ENCODE measurements at regions not wholly inside any gene's neighbourhood (a gene's known extent, or its start where the extent isn't known, plus 50 kb on each side); places are given as distances from the start of the nearest gene placed in this dataset.

DNA sequence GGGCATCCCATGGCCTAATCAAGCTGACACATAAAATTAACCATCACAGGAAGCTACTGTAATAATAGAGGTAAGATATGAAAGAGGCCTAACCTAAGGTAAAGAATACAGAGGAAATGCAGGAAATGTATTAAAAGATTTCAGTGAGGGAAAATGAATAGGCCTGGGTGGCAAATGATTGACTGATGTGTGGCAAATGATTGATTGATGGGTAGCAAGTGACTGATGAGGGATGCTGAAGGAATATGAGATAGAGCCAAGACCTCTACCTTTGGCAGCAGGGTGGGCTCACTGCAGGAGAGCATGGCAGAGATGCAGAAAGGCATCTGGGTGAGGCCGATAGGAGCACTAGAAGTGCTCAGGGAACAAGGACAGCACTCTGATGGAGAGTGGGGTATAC, 172.9 kb downstream of the KCTD12 start:
- DNase-seq: no peak

DNA sequence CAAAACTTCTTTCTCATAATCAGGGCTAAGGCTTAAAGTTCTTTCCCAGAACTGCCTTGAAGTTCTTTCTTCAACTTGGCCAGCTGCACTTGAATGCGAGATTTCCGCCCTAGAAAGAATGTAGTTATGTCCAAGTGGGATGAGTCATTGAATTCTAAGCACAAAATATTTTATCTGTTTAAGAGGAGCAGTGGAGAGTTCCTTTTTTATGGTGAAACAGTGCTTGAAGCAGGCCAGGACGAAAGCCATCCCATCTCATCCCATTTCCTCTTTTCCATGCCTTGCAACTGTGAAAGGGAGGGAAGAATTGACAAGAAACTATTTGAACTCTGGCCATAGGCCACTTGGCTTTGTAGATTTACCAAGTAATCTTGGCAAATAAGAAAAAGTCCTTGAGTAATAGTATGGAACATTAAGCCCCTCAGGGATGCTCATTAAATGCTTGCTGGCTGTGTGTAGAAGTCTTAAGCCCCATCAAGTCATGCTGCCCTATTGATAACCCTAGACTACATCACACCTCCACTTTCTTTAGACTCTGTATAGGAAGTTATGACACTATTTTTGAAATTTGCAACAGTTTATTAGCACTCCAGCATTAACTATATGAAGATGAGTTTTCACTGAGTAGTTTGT, 174.5 kb downstream of the KCTD12 start:
- DNase-seq: peak in 3 of 58 donors; percentile 6 to 27 (median 9)

DNA sequence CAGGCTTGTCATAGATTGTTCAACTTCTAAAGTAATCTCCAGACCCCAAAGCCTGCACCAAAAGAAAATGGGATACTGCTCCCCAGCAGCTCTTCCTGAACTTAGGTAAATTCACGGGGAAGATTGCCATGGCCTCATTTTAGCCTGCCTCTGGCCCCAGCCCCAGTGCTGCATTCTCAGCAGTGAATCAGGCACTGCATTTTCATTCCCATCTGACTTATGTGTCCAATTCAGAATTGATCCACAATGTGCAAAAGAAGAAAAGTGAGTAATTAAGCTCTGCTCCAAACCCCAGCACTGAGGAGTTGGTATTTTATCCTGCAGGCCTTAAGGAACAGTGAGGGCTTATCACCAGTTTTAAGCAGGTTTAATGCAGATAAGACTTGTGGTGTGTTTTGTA, 176.4 kb downstream of the KCTD12 start:
- no peak for DNase-seq

DNA sequence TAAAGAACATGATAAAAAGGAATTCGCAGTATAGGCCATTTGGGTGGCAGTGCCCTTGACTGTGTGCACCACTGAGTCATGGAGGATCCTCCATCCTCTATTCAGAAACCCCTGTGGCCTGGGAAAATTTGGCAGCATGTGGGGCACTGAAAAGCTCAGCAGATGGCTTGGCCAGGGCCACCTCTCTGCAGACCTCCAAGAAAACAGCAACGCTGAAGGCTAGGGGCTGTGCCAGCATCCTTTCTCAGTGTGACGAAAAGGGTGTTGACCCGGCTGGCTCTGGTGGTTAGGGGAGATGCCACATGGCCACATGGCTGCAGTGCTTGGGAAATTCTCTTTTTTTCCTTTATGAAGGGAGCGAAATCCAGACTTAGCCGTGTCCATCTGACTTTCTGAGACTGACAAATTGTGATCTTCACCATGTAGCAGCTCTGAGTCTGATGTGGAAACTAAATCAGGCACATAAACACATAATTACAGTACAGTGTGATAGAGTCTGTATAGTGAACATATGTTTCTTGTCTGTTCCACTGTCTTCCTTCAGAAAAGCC, 178.0 kb downstream of the KCTD12 start:
- peak in 25 of 58 donors; percentile 3 to 59 (median 19) for DNase-seq

DNA sequence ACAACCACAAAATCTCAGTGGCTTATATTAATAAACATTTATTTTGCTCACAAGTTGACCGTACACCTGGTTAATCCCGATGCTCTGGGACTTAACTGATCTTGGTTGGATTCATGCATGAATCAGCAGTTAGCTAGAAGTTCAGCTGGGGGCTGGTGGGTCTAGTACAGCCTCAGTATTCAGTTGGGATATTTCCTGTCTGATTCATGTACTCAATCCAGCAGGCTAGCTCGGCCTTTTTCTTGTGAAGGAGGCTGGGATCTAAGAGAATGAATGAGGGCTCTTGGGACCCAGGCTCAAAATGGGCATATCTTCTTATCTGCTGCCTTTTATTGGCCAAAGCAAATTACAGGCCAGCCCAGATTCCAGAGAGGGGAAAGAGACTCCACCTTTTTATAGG, 178.8 kb downstream of the KCTD12 start:
- no peak for DNase-seq

DNA sequence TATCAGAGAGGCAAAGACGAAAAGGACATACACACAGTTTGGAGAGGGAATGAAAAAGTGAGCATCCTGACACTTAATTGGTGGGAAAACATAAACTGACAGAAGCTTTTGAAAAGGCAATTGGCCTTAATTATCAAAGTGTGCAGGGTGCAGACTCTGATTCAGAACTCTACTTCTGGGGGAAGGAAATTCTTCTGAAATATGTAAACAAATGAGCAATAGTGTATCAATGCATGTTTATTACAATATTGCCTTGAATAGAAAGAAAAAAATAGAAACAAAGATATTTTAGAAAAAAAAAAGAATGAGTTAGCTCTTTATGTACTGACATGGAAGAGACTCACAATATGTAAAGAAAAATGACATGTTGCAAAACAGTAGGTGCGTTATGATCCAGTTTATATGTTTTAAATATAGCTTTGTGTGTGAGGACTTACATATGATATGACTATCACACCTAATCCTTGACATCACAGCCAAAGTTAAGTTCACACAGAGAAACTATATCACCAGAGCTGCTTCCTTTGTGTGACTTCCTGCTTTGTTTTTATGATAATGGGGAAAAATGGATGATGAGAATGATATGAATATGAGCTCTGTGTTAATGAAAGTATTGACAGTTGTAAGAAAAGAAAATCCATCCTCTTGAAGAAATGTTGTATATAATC, 182.4 kb downstream of the KCTD12 start:
- no peak for DNase-seq

DNA sequence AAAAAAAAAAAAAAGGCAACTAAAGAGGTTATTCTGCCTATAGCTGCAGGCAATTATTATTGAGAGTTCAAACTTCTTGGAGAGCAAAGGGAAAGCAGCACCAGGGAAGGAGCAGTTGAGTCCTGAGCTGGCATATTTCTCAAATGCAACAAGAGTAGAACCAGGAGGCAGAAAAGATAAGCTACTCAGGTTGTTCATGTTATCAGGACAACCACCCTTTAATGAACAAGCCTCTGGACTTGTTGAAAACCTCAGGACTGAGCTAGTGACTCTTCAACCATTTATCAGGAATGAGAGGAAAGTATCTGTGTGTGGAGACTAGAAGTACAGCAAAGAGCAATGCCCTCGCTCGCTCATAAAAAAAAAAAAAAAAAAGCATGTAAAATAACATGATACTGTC, 183.0 kb downstream of the KCTD12 start:
- DNase-seq: no peak

DNA sequence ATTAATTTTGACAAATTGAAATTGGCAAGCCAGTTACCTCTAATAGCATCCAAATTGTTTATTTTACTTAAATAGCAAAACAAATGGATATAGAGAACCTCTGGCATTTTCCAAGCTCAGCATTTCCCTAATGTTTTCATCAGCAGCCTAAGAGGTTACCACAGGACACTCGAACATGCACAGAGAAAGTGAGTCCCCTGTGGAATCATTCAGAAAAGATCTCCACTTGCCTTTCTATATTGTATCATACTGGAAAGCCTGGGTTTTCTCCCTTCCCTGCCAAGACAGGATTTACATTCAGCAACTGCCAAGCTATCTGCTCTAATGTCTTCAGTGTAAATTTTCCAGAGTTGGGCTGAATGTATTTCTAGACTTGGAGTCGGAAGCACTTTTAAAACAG, 188.9 kb downstream of the KCTD12 start:
- no peak for DNase-seq

DNA sequence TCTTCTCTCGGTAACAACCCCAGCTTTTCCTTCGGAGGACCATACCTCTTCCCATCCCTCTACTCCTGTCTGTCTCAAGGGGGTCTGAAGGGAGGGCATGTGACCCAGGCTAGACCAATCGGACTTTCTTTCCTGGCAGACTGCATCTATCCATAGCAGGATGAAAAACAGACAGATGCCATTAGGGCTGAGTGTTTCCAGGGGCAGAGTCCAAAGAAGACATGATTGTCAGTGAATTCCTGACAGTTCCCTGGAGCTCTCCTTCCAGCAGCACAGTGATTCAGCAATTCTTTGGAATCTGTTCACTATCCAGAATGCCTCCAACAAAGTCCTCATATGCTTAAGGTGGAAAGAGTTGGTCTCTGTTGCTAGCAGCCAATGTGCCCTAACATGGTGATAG, 189.8 kb downstream of the KCTD12 start:
- DNase-seq: no peak

DNA sequence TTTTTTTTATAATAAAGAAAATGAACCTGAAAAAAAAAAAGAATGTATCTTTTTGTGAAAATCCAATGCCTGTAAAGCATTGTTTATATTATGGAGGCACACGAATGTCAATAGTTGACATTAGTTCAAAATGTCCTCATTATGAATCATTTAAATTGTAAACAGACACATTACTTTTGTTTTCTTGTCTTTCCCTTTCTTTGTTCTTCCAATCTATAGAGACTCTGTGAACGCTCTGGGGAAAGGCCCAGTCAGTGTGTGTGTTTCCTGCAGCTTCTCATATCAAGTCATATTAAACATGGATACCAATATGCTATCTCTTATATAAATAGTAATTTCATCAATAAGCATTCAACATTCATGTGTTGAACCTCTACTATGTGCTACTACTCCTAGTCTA, 193.1 kb downstream of the KCTD12 start:
- no peak for DNase-seq

DNA sequence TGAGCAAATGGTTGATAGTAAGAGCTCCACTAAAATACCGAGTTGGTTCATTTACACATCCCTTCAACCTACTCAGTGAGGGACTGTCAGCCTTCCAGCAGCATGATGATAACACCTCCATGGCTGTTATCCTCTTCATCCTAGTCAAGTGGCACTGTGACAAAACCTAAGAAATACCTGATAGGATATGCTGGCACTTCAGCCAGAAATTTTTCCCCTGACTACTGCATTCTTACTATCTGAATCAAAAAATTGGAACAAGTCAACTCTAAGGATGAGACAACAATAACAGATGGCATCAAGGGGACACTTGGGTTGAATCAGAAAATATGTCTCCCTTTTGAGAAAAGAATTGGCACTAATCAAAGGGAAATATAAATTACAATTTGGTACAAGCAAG, 193.9 kb downstream of the KCTD12 start:
- peak in 1 of 58 donors; percentile 6 for DNase-seq

DNA sequence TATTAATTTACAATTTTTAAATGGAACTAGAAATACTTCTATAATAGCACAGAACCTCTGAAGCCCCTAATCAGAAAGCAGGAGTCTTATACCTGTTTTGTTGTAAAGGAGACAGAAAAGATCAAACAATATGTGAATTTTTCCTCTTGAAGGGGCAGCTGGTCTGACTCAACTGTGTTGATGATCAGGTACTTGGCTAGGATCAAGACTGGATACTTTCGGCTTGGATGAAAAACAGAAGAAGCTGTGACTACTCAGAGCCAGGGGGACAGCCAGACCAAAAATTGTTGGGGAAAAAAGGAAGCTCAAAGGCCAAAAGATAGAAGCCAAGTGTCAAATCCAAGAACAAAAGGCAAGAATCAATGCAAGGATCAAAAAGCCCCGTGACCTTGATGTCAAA, 195.6 kb downstream of the KCTD12 start:
- no peak for DNase-seq

DNA sequence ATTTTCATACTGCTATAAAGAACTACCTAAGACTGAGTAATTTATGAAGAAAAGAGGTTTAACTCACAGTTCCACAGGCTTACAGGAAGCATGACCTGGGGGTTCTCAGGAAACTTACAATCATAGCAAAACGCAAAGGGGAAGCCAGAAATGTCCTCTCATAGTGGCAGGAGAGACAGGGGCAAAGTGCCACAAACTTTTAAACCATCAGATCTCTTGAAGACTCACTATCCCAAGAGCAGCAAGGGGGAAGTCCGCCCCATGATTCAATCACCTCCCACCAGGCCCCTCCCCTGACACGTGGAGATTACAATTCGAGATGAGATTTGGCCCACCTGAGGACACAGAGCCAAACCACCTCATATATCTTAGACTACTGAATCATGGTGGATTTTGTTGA, 198.7 kb downstream of the KCTD12 start:
- DNase-seq: no peak

DNA sequence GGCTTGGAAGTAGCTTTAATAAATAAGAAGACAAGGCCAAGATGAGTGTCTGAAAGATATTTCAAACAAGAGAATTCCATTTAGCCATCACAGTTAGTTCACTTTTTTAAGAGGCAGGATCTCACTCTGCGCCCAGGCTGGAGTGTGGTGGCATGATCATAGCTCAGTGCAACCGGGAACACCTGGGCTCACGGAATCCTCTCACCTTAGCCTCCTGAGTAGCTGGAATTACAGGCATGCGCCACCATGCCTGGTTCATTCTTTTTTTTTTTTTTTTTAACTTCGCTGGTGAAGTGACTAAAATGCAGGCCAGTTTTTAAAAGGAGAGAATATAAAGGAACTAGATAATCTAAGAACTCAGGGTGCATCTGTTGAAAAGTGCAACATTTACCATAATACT, 200.3 kb downstream of the KCTD12 start:
- DNase-seq: no peak

DNA sequence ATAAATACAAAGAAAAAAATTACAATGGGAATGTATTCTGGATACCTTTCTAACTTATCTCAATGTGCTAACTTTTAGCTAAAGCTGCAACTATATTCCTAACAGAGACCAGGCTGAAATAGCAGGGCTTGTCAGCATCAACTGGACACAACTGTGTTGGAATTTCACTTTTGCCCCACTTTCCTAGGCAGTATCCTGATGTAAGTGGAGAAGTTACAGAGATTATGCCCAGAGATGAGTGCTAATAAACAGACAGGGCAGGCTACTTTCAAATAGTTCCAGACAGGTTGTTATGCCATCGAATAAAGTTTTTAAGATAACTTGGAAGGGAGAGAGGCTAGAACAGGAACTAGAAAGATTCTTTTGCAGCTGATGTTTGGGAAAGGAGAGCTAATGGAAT, 201.9 kb downstream of the KCTD12 start:
- DNase-seq: no peak

DNA sequence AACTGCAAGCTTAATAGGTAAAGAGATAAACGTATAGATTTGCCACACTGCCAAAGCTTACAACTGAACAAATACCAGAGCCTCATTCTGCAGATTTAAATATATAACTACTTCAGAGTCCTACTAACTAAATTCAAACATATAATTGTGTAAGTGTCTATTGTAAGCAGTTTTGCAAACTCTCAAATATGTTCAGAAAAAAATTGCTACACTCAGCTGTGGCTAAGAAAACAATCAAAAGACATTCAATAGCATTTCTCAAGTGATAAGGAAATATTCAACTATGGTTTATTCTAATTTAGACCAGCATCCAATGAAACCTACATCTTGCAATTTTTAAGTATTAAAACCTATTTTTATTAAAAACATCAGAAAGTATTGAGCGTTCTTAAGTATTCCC, 202.4 kb downstream of the KCTD12 start:
- DNase-seq: no peak

DNA sequence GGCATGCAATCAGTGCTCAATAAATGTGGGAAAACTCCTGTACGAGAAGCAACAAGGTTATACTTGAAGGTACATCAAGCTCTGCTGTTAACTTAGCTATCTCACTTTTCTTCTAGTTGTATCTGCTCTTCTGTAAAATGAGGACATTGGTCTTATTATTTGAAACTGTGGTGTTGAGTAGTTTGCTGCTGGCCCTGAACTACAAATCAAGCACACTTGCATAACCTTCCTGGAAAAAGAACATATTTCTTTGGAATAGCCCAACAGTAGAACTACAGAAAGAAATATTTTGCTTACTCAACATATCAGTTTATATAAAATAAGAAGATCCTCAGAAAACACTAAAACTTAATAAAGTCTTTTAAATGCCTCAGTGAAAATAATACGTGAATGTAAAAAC, 203.0 kb downstream of the KCTD12 start:
- no peak for DNase-seq

DNA sequence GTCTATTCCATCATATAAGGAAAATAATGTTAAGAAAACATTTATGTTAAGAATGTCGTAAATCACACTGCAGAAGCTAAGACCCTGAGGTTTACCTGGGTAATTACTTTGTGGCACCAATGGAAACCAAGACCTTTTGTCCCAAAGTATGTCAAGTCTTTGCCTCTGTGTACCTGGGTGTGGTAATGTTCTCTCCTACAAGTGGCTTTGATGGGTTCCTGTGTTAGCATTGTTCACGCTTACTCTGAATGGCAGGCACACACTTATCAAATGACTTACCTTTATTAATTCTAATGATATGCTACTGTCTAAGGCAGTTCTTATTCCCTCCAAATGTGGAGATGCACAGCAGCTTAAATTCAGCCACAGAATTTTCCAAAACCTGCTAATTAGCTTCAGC, 206.1 kb downstream of the KCTD12 start:
- DNase-seq: no peak

DNA sequence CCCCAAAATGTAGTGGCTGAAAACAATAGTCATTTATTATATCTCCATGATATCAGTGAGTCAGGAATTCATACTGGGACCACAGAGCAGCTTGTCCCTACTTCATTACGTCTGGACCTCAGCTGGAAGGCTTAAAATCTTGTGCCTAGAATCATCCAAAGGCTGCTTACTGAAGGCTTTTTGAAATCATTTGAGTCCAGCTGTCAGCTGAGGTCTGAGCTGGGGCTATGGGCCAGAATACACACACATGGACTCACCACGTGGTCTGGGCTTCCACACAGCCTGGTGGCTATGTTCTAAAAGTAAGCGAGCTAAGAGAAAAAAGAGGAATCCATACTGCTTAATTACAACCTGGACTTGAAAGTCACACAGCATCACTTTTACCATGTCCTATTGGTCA, 209.2 kb downstream of the KCTD12 start:
- peak in 7 of 58 donors; percentile 1 to 15 (median 9) for DNase-seq

DNA sequence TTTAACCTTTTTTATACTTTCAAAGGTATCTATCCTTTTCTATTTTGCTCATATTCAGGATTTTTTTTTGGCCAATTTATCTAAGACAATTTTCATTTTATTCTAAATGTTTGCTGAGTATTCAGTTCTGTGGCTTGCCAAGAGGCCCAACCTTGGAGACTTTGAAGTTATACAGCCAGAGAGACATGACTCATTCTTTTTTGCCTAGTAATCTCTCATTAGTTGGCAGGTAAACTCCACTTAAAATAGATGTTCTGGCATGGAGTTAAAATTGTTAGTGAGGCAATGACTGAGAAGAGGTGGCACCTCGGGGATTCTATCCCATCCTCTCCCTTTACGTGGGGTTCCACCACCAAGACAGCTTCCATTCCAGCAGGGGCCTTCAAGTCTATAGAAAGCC, 213.8 kb downstream of the KCTD12 start:
- DNase-seq: no peak

DNA sequence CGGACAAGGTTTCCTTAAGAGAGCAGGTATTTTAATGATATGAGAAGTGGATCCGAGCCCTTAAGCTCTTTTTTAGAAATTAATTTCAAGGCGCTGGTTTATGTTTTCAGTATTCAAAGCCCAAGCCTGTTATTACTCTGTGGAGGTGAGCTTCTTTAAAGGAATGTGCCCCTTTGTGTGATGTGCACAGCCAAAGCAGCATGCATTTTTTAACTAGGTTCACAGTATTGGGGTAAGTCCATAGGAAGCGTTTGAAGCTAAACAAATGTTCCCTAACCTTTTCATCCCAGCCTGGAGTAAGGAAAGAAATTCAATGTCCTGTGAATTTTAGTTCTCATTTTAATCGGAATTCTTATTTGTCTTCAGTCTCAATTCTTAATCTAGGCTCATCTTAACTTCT, 217.5 kb downstream of the KCTD12 start:
- no peak for DNase-seq

DNA sequence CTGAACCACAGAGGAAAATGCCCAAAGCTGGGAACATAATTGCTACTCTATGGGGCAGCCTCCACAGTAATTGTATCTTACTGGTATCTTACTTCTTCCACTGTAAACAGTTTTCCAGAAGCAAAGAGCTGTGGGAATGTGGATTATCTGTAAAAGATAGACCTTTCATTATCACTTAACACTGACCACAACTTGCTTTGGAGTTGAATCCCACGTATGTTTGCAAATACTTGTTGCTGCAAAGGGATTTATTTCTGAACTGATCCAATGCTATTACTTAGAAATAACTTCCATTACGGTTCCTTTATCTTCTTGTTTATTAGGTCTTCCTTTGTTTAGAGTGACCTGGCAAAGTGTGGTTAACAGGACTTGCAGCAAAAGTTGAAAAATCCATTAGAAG, 218.1 kb downstream of the KCTD12 start:
- DNase-seq: no peak

DNA sequence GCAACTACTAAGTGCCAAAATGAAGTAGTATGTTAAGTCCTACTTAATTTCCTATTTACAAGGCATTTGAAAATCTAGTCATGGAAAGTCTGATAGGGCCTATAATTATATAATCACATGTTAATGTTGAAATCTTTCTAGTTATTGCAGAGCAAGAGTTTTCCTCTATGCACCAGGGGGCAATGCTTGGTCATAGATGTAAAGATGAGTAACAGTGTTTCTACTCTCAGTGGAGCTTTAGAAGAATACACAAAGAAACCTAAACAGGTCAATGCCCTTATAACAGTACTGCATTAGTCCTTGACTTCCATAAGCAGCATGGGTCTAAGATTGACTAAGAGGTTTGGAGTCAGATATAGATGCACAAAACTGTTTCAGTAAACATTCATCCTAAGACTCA, 218.7 kb downstream of the KCTD12 start:
- DNase-seq: no peak

Data from anterior cingulate cortex (tissue), 58 donors.